ENCODE measurements at regions not wholly inside any gene's neighbourhood (a gene's known extent, or its start where the extent isn't known, plus 50 kb on each side); places are given as distances from the start of the nearest gene placed in this dataset.

DNA sequence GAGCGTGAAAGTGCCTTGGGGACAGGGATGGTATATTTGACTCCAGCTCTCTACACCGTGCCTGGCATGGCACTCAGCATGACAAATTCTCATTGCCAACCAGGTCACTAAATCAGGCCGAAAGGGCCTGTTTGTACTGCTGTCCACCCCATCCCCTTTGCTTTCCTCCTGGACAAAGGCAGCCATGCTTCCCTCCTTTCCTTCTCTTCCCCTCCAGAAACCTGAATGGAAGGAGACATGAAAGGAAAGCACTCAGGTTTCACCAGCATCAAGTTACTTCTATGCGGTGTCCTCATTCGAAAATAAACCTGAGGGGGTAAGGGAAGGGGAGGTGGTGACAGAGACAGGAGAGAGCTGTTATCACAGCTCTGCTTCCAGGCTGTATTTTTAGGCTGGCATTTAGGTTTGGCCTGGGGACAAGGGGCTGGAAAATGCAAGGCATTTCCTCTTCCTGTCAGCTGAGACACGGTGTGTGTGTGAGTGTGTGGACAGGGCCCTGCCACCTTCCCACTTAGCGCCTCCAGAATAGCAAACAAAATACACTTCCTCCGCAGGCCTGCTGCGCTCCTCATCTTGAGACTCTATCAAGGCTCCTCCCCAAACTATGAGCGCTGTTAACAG is 79.9 kb upstream of the COL13A1 start:
- H3K4me3 Mint-ChIP-seq (ENCODE audit: unreplicated experiment), result no peak overlapping the region
- H3K27ac ChIP-seq (ENCODE audit: low read depth, low read length), result no peak overlapping the region
- H3K9me3 Mint-ChIP-seq (ENCODE audit: unreplicated experiment), result peaks cover 6% of the 10 kb centered on the region
- no peaks in the 10 kb centered on the region for H3K27me3 ChIP-seq (ENCODE audit: insufficient read depth, low read length)
- H3K27ac Mint-ChIP-seq (ENCODE audit: unreplicated experiment), result no peak overlapping the region
- no peak for TF ChIP-seq EZH2 (IDR thresholded peaks at IDR 0.05; ENCODE audit: insufficient read depth, low read length)
- TF ChIP-seq CTCF (IDR thresholded peaks at IDR 0.05; ENCODE audit: insufficient read depth, low read depth, low read length), result no peak
- no peak overlapping the region for H3K9ac ChIP-seq (ENCODE audit: low read length)
- H3K4me2 ChIP-seq (ENCODE audit: low read length), result peak overlapping the region; percentile 40
- no peak overlapping the region for H3K4me3 ChIP-seq (ENCODE audit: insufficient read depth, low read depth, low read length)
- H3K9me3 ChIP-seq (ENCODE audit: insufficient read depth, low read depth, low read length), result no peaks in the 10 kb centered on the region
- peaks cover 11% of the 10 kb centered on the region for H3K27me3 Mint-ChIP-seq (ENCODE audit: low read depth, unreplicated experiment)
- no peaks in the 10 kb centered on the region for H3K4me1 Mint-ChIP-seq (ENCODE audit: low read depth, unreplicated experiment)
- H3K36me3 ChIP-seq (ENCODE audit: insufficient read depth, low read length), result no peaks in the 10 kb centered on the region
- peaks cover 6% of the 10 kb centered on the region for H3K4me1 ChIP-seq (ENCODE audit: insufficient read depth, low read length)
- DNase-seq (ENCODE audit: low read depth) (no peak), FAIRE-seq (no peak)
- H2AFZ ChIP-seq (ENCODE audit: low read depth, low read length), result peak overlapping the region; percentile 33
- no peaks in the 10 kb centered on the region for H3K36me3 Mint-ChIP-seq (ENCODE audit: low read depth, unreplicated experiment)
- H3K79me2 ChIP-seq (ENCODE audit: insufficient read depth, low read length), result no peaks in the 10 kb centered on the region
- no peaks in the 10 kb centered on the region for H4K20me1 ChIP-seq (ENCODE audit: insufficient read depth, low read length)

GRCh38 chr10:69723653-69724052 is 78.1 kb upstream of the COL13A1 start:
- Histone ChIP-seq H3K4me2 (ENCODE audit: low read length) (no peak overlapping the region), H3K4me3 (ENCODE audit: insufficient read depth, low read depth, low read length) (no peak overlapping the region), H3K27me3 (ENCODE audit: insufficient read depth, low read length) (no peaks in the 10 kb centered on the region), H3K4me1 (ENCODE audit: insufficient read depth, low read length) (peaks cover 19% of the 10 kb centered on the region), H3K9ac (ENCODE audit: low read length) (no peak overlapping the region), H3K36me3 (ENCODE audit: insufficient read depth, low read length) (no peaks in the 10 kb centered on the region), H3K79me2 (ENCODE audit: insufficient read depth, low read length) (no peaks in the 10 kb centered on the region), H2AFZ (ENCODE audit: low read depth, low read length) (no peak overlapping the region), H4K20me1 (ENCODE audit: insufficient read depth, low read length) (no peaks in the 10 kb centered on the region), H3K27ac (ENCODE audit: low read depth, low read length) (no peak overlapping the region), H3K9me3 (ENCODE audit: insufficient read depth, low read depth, low read length) (no peaks in the 10 kb centered on the region)
- no peak for FAIRE-seq
- Mint-ChIP-seq H3K4me1 (ENCODE audit: low read depth, unreplicated experiment) (peaks cover 8% of the 10 kb centered on the region), H3K27me3 (ENCODE audit: low read depth, unreplicated experiment) (peaks cover 8% of the 10 kb centered on the region), H3K36me3 (ENCODE audit: low read depth, unreplicated experiment) (no peaks in the 10 kb centered on the region), H3K4me3 (ENCODE audit: unreplicated experiment) (no peak overlapping the region), H3K27ac (ENCODE audit: unreplicated experiment) (no peak overlapping the region), H3K9me3 (ENCODE audit: unreplicated experiment) (peaks cover 6% of the 10 kb centered on the region)
- no peak for TF ChIP-seq CTCF (IDR thresholded peaks at IDR 0.05; ENCODE audit: insufficient read depth, low read depth, low read length)
- TF ChIP-seq EZH2 (IDR thresholded peaks at IDR 0.05; ENCODE audit: insufficient read depth, low read length), result no peak
- DNase-seq (ENCODE audit: low read depth), result no peak

DNA sequence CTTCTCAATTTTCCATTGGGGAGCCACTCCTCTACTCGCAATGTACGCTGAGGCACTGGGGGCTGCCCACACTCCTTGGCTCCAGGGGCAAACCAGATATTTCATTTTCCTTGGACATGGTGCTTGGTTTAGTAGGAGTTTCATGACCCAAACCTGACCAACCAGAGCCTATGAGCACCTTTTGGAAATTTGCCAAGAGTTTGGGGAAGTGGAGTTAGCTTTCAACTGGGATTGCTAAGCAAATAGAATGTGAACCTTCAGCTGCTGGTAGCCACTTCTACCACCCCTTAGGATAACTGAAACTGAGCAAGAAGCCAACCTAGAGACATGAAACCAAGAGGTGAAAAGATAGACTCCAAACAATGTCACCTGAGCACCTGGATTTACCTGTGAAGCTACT is 74.9 kb upstream of the COL13A1 start:
- Histone ChIP-seq H3K4me3 (ENCODE audit: insufficient read depth, low read depth, low read length) (no peak overlapping the region), H4K20me1 (ENCODE audit: insufficient read depth, low read length) (no peaks in the 10 kb centered on the region), H3K9me3 (ENCODE audit: insufficient read depth, low read depth, low read length) (no peaks in the 10 kb centered on the region), H3K27ac (ENCODE audit: low read depth, low read length) (no peak overlapping the region), H3K9ac (ENCODE audit: low read length) (no peak overlapping the region), H3K4me1 (ENCODE audit: insufficient read depth, low read length) (peaks cover 37% of the 10 kb centered on the region), H3K36me3 (ENCODE audit: insufficient read depth, low read length) (no peaks in the 10 kb centered on the region), H3K27me3 (ENCODE audit: insufficient read depth, low read length) (no peaks in the 10 kb centered on the region), H2AFZ (ENCODE audit: low read depth, low read length) (no peak overlapping the region), H3K79me2 (ENCODE audit: insufficient read depth, low read length) (no peaks in the 10 kb centered on the region), H3K4me2 (ENCODE audit: low read length) (no peak overlapping the region)
- Mint-ChIP-seq H3K27me3 (ENCODE audit: low read depth, unreplicated experiment) (peaks cover 8% of the 10 kb centered on the region), H3K4me3 (ENCODE audit: unreplicated experiment) (no peak overlapping the region), H3K9me3 (ENCODE audit: unreplicated experiment) (peaks cover 3% of the 10 kb centered on the region), H3K4me1 (ENCODE audit: low read depth, unreplicated experiment) (peaks cover 18% of the 10 kb centered on the region), H3K36me3 (ENCODE audit: low read depth, unreplicated experiment) (no peaks in the 10 kb centered on the region), H3K27ac (ENCODE audit: unreplicated experiment) (no peak overlapping the region)
- FAIRE-seq (no peak), DNase-seq (ENCODE audit: low read depth) (no peak)
- TF ChIP-seq CTCF (IDR thresholded peaks at IDR 0.05; ENCODE audit: insufficient read depth, low read depth, low read length) (no peak), EZH2 (IDR thresholded peaks at IDR 0.05; ENCODE audit: insufficient read depth, low read length) (no peak)

Data from astrocyte (in vitro differentiated cells and primary cell).